Mesenteric fat pad (tissue), 1 donor: ENCODE measurements at regions not wholly inside any gene's neighbourhood (a gene's known extent, or its start where the extent isn't known, plus 50 kb on each side); places are given as distances from the start of the nearest gene placed in this dataset.
"Not testable (repeated sequence)": the region's sequence is repeated elsewhere in the genome, so short reads cannot be mapped to it uniquely, and the experiment has no call there.

ENCODE experiments used
- DNase-seq: peaks from one replicate; pipeline ENCODE4 v3.0.0-alpha.2; 2020; ENCODE audit warnings: low spot score
- donor health status: DM: yes; HTN: yes; CAD: no.

DNA sequence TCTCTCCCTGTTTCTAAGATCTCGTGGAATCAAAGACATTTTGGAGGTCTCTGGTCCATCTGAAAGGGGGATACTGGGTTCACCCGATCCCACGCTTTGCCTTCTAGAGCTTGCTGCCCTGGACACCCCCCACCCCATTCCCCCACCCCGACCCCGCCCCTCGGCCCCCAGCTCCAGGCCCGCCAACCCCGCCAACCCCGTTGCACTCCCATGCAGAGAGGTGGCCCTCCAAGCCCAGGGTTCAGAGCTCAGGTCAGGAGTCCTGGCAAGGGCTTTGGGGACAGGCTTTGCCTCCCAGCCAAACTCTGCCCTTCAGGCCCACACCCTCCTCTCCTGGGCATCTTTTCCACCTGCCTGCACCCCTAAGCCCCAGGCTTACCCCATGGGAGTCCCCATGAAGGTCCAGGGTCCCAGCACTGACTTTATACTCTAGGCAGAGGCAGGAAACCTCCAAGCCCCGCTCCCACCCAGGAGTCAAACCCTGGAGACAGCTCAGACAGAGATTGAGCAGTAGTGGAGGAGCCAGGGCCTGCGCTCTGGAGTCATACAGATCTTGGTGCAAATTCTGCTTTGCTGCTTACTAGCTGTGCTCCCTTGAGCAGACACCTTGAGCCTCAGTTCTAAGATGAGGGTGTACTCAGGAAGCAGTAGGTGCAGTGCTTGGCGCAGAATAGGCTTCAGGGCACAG is 155.9 kb downstream of the FOXD2 start:
- DNase-seq, result no peak

DNA sequence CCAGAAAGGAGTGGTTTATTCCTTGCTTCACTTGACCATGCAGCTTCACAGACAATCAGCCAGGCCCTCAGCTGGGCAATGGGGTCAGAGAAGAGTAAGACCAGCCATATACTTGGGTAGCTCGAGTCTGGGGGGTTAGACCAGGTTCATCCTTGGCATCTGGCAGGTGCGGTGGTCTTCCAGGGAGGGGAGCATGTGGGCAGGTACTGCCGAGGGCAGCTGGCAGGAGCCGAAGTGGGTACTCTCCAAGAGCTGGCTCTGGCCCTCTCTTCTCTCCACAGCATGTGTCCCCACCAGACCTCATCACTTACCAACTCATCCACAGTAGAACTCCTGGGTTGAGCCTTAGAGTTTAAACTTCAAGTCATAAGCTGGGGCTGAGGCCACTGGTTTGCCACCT is 156.8 kb downstream of the FOXD2 start:
- no peak for DNase-seq

DNA sequence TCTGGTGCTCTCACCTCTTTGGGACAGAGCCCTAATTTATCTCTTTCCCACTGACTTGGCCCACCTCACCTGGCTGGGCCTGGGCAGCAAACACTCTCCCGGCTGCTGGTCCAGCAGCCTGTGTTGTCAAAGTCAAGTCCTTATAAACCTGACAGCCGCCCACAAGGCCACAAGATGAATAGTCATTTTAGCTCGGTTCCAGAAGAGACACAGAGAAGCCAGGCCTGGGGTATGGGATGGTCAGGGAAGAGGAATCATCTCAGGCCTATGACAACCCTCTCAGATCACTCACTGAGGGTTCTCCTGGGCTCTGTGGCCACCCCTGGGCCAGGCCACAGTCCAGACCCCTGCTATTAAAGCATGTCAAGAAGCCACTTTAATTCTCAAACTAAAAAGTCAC is 158.5 kb downstream of the FOXD2 start:
- no peak for DNase-seq

DNA sequence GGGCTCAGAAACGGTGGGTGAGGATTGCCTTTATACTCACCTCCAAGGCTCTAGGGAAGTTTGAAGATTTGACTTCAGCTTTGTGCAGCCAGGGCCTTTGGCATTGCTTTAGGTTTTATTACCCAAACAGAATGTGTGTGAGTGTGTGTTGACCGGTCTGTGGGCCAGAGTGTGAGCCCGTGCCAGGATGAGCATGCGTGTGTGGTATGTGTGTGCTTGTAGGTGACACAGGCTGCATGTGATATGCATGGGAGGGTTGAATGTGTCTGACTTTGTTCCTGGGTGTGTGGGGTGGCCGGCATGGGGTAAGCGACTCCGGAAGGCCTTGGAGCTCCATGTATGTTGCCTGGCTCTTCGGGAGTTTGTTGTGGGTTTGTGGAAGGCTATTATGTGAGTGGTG is 160.5 kb downstream of the FOXD2 start:
- DNase-seq, result no peak

DNA sequence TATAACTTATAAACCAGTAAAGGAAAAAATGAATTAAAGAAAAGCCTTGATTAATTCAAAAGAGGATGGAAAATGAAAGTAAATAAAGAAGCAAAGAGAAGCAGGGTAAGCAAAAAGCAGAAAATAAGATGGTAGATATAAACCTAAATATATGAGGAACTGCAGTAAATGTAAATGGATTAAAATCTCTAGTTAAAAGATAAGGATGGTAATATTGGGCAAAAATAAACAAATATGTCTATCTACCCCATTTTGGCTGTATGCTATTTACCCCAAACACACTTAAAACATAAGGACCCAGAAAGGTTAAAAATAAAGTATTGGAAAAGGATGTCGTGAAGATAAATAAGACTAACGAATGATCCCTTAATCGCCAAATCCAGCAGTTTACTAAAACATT is 161.9 kb downstream of the FOXD2 start:
- DNase-seq, result no peak

DNA sequence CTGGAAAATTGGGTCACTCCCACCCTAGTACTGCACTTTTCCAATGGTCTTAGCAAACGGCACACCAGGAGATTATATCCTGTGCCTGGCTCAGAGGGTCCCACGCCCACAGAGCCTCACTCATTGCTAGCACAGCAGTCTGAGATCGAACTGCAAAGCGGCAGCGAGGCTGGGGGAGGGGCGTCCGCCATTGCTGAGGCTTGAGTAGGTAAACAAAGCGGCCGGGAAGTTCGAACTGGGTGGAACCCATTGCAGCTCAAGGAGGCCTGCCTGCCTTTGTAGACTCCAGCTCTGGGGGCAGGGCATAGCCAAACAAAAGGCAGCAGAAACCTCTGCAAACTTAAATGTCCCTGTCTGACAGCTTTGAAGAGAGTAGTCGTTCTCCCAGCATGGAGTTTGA is 164.6 kb downstream of the FOXD2 start:
- DNase-seq, result not testable (repeated sequence)

DNA sequence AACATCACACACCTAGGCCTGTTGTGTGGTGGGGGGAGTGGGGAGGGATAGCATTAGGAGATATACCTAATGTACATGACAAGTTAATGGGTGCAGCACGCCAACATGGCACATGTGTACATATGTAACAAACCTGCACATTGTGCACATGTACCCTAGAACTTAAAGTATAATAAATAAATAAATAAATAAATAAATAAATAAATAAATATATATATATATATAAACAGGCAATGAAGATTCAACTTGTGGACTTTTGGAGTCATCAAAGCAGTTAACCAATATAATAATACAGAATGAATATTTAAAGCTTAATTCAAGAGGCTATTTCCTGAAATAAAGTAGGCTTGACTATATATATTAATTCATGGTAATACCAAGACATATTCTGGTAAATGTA is 167.0 kb downstream of the FOXD2 start:
- not testable (repeated sequence) for DNase-seq

DNA sequence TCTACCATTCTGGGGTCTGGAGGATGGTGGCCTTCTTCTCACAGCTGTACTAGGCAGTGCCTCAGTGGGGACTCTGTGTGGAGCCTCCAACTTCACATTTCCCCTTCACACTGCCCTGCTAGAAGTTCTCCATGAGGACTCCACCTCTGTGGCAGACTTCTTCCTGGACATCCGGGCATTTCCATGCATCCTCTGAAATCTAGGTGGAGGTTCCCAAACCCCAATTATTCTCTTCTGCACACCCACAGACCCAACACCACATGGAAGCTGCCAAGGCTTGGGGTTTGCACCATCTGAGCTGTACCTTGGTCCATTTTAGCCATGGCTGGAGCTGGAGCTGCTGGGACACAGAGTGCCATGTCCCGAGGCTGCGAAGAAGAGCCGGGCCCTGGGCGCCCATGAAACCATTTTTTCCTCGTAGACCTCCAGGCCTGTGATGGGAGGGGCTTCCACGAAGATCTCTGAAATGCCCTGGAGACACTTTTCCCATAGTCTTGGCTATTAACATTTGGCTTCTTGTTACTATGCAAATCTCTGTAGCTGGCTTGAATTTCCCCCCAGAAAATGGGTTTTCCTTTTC is 170.5 kb downstream of the FOXD2 start:
- no peak for DNase-seq

DNA sequence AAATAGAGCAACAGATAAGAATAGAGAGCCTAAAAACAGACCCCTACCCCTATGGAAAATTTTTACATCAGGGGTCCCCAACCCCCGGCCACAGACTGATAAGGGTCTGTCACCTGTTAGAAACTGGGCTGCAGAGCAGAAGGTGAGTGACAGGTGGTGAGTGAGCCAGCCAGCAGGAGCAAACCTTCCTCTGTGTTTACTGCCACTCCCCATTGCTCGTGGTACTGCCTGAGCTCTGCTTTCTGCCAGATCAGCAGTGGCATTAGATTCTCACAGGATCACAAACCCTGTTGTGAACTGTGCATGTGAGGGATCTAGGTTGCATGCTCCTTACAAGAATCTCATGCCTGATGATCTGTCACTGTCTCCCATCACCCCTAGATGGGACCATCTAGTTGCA is 174.1 kb downstream of the FOXD2 start:
- DNase-seq, result no peak

DNA sequence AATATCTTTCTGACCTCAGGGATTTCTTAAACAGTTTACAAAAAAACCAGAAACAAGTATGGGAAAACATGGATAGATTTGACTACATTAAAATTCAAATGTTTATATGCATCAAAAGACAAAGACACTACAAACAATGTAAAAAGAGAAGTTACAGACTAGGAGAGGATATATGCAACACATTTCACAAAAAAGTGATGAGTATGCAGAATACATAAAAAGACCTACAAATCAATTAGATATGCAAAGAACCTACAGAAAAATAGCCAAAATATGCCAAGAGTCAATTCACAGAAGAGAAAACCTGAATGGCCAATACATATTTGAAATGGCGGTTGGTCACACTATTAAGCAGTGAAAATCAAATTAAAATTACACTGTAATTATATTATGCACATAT is 175.0 kb downstream of the FOXD2 start:
- no peak for DNase-seq

DNA sequence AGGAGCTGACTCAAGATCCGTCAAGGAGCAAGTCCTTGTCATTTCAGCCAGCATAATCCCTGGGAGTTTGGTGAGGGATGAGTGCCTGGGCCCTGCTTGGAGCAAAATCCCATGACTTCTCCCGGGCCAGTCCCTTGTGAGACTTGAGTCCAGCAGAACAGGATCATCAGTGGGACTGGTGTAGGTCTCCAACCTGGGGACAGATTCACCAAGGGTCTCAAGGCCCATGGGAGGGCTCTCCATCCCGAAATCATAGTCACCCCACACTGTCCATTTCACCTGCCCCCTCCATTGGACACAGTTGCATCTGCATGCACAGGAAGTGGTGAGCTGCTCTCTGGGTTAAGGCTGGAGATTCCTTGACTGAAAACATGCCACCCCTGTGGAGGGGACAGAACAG is 178.2 kb downstream of the FOXD2 start:
- no peak for DNase-seq

DNA sequence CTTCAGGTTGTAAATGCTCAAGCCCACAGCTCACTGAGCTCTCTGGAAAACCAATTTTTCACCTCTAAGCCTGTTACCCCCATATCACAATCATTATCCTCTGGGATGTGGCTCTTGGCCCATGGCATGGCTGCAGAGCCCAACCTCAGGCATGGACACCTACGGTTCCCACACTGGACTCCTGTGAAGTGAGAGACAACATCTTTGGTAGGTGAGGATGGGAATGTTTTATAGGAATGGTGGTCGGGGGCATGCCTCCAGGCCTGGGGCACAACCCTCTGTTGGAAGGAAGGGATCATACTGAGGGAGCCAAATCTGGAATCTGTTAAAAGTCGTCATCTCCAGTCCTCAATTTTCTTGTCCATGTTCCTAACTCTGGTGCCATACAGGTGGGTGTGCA is 179.1 kb downstream of the FOXD2 start:
- DNase-seq, result no peak

DNA sequence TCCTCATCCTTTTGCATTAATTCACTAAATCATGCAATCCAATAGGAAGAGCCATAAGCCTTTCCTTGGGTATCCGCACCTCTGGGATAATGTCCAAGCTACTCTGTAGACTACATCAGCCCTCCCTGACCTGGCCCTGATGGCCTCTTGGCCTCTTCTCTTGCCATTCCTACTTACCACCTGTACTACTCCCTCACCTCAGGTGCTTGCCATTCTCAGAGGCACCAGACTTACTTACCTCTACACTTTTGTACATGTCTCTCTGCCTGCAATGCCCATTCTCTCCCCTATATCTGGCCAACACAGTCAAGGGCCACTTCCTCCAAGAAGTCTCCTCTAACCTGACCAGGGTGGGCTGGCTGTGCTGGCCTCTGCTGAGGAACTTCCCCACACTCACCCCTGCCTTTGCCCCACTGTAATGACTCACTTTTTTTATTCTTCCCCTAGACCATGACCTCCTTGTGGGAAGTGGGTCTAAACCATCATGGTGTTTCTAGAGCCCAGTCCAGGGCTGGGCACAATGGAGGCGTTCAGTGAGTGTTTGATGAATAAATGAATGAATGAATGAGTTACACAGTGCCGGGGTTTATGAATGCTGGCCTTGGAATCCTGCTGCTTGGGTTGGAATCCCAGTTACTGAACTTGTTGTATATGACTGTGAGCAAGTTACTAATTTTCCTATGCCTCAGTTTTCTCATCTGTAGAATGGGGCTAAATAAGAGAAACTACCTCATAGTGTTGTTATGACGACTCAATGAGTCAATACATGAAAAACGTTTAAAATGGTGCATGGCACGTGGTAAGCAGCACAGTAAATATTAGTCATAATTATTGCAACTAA is 179.8 kb downstream of the FOXD2 start:
- DNase-seq, result no peak

DNA sequence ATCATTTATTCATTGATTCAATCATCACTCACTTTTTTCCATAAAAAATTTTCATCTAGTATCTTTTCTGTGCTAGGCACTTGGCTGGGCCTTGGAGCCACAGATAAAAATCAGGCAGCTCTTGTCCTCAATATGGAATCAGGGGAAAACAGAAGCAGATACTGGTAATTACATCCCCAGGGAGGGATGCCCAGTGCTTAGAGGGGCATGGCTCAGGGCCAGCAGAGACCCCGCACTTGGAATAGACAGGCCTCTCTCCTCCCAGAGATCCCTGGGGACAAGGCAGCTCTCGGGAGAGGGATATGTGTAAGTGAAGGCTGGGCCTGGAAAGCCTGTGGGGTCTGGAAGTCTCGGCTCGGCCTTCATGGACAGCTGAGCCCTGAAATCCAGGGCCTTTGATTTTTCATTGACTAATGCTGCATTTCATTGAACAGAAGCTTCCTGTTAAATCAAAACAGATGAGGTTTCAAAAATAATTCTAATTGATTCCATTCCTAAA is 180.4 kb downstream of the FOXD2 start:
- DNase-seq, result no peak

DNA sequence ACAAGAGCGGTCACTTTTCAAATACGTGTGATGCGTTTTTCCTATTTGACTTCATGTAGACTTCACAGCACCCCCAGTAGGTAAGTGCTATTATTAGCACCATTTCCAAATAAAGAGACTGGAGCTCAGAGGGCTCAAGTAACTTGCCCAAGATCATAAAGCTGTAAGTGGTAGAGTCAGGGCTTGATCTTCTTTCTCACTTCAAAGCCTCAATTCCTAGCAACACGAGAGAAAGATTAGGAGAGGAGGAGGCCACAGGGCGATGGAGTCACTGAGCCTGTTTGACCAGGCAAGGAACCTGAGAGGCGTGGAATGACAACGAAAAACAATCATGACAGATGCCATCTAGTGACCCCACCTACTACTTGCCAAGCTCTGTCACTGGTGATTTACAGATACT is 181.0 kb downstream of the FOXD2 start:
- DNase-seq, result no peak

DNA sequence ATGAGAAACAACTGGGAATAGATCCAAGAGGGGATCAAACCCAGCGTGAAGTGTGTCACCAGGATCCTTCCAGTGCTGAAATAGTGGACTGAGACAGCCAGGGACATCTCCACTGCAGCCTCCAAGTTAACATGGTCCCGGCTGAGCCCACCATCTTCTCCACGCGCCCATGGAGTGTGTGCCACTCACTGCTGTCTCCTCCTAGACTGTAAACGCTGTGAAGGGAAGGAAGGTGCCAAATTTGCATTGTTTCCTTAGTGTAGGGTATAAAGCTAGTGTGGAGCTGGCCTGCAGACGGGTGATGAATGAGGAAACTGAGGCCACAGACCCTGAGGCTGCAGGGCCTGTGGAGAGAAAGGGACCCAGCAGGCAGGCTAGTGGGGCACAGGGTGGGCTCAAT is 183.6 kb downstream of the FOXD2 start:
- peak; percentile 41 for DNase-seq

DNA sequence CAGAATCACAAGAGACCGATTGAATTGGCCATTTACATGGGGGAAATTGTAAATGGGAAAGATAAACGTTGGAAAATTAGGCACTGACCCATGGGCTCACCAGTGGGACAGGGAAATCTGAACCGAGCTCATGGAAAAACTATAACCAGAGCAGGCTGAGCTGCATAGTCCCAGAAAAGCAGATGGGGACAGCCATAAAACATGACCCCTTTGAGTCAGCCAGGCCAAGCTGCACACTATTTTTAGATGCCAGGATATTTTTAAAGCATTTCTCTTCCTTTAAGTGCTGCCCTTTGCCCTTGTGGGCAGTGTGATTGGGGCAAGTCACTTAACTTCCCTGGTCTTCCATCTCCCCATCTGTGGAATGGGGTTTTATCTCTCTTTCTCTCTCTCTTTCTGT is 184.1 kb downstream of the FOXD2 start:
- DNase-seq, result peak; percentile 37

DNA sequence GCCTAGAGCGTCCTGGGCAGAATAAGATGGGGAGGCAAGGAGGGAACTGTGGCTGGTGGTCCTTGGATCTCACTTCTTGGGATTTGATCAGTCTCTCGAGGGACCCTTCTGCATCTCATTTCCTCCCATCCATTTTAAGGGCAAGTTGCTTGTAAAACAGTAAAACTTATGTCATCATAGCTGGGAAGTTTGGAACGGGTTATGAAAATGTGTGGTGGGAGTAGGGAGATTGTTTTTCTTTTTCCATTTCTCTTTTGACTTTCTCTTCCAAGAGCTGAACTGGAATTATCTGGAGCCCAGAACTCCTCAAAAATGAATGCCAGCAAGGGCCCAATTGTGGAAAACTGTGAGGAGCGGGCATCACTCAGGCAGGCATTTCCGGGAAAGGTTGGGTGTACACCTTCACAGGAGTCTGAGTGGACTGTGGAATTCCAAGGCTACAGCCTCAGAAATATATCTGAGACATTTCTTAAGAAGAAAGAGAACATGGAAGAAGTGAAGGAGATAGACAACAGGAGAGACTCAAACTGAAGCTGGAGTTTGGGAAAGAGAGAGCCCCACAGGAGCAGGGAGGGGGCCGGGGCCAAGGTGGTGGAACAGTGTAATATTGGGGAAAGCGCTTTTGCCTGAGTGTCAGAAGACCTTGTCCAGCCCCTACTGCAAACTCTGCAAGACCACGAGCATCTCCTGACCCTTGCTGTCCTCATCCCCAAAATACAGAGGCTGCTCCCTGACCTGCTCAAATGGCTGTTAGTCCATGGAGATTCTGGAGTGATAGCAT is 185.1 kb downstream of the FOXD2 start:
- no peak for DNase-seq

DNA sequence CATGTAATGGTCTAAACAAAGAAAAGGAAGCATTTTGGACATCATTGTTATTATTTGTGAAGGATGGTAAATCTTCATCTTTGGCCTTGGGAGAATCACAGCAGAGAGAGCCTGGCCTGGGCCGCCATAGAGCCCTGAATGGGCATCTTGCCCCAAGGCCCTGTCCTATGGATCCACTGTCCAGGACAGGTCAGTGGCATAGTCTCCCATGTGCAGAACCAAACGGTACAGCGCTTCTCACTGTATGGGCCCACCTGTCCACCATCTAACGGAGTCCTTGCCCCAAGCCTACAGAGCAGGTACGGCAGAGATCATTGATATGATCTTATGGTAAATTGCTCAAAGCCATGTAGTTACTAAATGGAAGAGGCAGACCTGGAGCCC is 185.7 kb downstream of the FOXD2 start:
- peak; percentile 73 for DNase-seq

DNA sequence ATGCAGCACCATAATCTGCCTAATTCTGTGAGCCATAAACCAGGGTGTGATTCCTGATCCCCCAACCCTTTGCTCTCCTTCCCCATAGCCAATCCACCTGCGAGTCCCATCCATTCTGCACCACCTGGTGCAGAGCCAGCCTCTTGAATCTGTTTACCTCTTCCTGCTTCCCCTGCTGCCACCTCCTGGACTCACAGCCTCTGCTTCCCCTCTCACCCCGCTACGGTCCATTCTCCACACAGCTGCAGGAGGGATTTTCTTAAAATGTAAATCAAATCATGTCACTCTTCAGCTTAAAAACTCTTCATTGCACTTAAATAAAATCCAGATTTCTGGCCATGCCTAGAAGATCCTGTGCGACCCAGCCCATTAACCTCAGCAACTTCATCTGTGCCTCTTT is 186.7 kb downstream of the FOXD2 start:
- DNase-seq, result peak; percentile 24

DNA sequence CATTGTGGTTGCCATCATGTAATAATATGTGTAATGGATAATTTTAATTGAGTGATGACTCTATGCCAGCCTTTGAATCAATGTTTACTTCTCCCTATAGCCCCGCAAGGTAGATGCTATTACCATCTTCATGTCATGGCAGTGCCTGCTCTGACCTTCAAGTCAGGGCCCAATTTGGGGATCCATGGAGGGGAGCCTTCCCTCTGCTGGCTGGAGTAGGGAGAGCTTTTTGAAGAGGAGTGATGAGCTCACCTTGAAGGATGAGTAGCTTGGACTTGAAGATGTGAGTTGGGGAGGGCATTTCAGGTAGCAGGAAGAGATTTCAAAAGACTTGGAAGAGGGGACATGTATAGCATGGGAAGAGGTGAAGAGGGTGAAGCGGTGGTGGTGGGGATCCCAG is 189.2 kb downstream of the FOXD2 start:
- DNase-seq, result peak; percentile 45
